ENCODE measurements at regions not wholly inside any gene's neighbourhood (a gene's known extent, or its start where the extent isn't known, plus 50 kb on each side); places are given as distances from the start of the nearest gene placed in this dataset.

- Histone ChIP-seq H3K27me3 (ENCODE audit: control insufficient read depth, insufficient read depth, low read length) (no peaks in the 10 kb centered on the region), H3K4me3 (ENCODE audit: low read length) (no peak overlapping the region), H3K27ac (ENCODE audit: low read depth, low read length) (no peak overlapping the region), H3K9ac (ENCODE audit: low read length) (no peak overlapping the region), H3K4me1 (ENCODE audit: control insufficient read depth, insufficient read depth, low read length) (no peaks in the 10 kb centered on the region), H3K36me3 (ENCODE audit: control insufficient read depth, insufficient read depth, low read length) (no peaks in the 10 kb centered on the region)
Observed at GRCh38 chrX:14476205-14476604, 53.1 kb upstream of the GLRA2 start.

DNA sequence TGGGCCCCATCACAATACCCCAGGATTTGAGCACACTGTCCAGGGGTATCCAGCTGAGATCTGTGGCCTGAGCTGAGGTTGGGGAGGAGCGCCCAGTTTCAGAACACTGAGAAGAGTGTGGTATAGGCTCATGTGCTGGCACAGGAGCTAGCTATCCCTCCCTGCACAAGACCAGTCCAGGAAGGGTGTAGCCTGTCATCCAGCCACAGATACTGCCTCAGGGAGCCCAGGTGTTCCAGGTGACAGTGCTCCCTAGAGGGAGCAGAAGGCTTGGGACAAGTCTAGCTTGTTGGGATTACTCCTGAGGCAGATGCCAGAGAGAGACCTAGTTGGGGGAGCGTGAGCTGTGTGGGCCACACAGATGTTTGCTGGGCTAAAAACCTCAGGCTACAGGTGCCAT lies 79.6 kb upstream of the GLRA2 start:
- Histone ChIP-seq H3K27ac (ENCODE audit: low read depth, low read length) (no peak overlapping the region), H3K4me3 (ENCODE audit: low read length) (no peak overlapping the region), H3K27me3 (ENCODE audit: control insufficient read depth, insufficient read depth, low read length) (no peaks in the 10 kb centered on the region), H3K4me1 (ENCODE audit: control insufficient read depth, insufficient read depth, low read length) (no peaks in the 10 kb centered on the region), H3K36me3 (ENCODE audit: control insufficient read depth, insufficient read depth, low read length) (no peaks in the 10 kb centered on the region), H3K9ac (ENCODE audit: low read length) (no peak overlapping the region)

GRCh38 chrX:14448406-14448805 lies 80.9 kb upstream of the GLRA2 start:
- H3K4me3 ChIP-seq (ENCODE audit: low read length): no peak overlapping the region
- no peaks in the 10 kb centered on the region for H3K36me3 ChIP-seq (ENCODE audit: control insufficient read depth, insufficient read depth, low read length)
- no peak overlapping the region for H3K9ac ChIP-seq (ENCODE audit: low read length)
- H3K27ac ChIP-seq (ENCODE audit: low read depth, low read length): no peak overlapping the region
- no peaks in the 10 kb centered on the region for H3K4me1 ChIP-seq (ENCODE audit: control insufficient read depth, insufficient read depth, low read length)
- H3K27me3 ChIP-seq (ENCODE audit: control insufficient read depth, insufficient read depth, low read length): no peaks in the 10 kb centered on the region

GRCh38 chrX:14440106-14440505 lies 89.2 kb upstream of the GLRA2 start:
- H3K4me3 ChIP-seq (ENCODE audit: low read length): no peak overlapping the region
- no peak overlapping the region for H3K9ac ChIP-seq (ENCODE audit: low read length)
- H3K27ac ChIP-seq (ENCODE audit: low read depth, low read length): no peak overlapping the region
- no peaks in the 10 kb centered on the region for H3K4me1 ChIP-seq (ENCODE audit: control insufficient read depth, insufficient read depth, low read length)
- H3K36me3 ChIP-seq (ENCODE audit: control insufficient read depth, insufficient read depth, low read length): no peaks in the 10 kb centered on the region
- H3K27me3 ChIP-seq (ENCODE audit: control insufficient read depth, insufficient read depth, low read length): no peaks in the 10 kb centered on the region

DNA sequence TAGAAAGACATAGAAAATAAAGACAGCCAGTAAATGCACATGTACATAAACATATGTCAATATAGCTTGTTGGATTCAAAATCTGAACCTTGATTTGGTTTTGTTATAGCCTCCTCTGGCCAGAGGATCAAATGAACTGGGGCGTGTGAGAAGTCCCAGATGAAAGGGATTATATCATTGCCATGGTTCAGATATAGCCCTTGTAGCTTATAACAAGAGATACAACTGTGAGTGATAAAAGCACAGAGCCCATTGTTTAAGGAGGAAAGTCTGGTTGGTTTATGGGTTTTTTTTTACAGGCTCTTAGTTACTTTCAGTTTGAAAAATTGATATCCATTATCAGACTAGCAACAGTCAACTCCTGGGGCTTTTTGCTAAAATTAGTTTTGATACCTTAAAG lies 101.7 kb upstream of the GLRA2 start:
- no peak overlapping the region for H3K4me3 ChIP-seq (ENCODE audit: low read length)
- H3K4me1 ChIP-seq (ENCODE audit: control insufficient read depth, insufficient read depth, low read length): no peaks in the 10 kb centered on the region
- H3K9ac ChIP-seq (ENCODE audit: low read length): no peak overlapping the region
- no peaks in the 10 kb centered on the region for H3K27me3 ChIP-seq (ENCODE audit: control insufficient read depth, insufficient read depth, low read length)
- H3K36me3 ChIP-seq (ENCODE audit: control insufficient read depth, insufficient read depth, low read length): no peaks in the 10 kb centered on the region
- no peak overlapping the region for H3K27ac ChIP-seq (ENCODE audit: low read depth, low read length)

DNA sequence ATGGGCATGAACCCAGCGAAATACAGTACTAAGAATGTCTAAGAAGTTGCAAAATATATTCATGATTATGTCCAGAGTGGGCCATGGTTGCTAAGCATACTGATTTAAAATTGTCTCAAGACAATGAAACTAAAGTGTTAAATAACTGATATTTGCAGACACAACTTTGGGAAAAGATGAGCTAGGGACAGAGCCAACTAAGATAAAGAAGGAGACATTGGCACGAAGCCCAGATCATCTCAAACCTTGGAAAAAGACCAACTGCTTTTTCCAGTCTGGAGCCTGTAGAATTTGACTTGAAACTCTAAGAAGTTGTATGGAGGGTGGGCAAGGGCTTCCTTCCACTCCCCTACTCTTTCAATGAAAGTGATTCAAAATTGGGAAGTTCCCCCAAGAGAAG lies 108.5 kb upstream of the GLRA2 start:
- Histone ChIP-seq H3K9ac (ENCODE audit: low read length) (no peak overlapping the region), H3K27me3 (ENCODE audit: control insufficient read depth, insufficient read depth, low read length) (no peaks in the 10 kb centered on the region), H3K4me1 (ENCODE audit: control insufficient read depth, insufficient read depth, low read length) (no peaks in the 10 kb centered on the region), H3K4me3 (ENCODE audit: low read length) (no peak overlapping the region), H3K27ac (ENCODE audit: low read depth, low read length) (no peak overlapping the region), H3K36me3 (ENCODE audit: control insufficient read depth, insufficient read depth, low read length) (no peaks in the 10 kb centered on the region)

DNA sequence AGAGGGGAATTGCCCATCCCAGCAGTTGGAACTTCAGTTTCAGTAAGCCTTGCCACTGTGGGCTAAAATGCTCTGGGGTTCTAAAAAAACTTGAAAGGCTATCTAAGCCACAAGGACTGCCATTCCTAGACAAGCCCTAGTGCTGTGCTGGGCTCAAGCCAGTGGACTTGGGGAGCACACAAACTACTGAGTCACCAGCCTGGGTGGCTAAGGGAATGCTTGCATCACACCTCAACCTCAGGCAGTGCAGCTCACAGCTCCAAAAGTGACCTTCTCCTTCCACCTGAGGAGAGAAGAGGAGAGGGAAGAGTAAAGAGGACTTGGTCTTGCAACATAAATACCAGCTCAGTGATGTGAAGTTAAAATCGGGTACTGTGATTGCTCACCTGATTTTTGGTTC lies 116.7 kb upstream of the GLRA2 start:
- Histone ChIP-seq H3K27ac (ENCODE audit: low read depth, low read length) (no peak overlapping the region), H3K36me3 (ENCODE audit: control insufficient read depth, insufficient read depth, low read length) (no peaks in the 10 kb centered on the region), H3K4me1 (ENCODE audit: control insufficient read depth, insufficient read depth, low read length) (no peaks in the 10 kb centered on the region), H3K4me3 (ENCODE audit: low read length) (no peak overlapping the region), H3K27me3 (ENCODE audit: control insufficient read depth, insufficient read depth, low read length) (no peaks in the 10 kb centered on the region), H3K9ac (ENCODE audit: low read length) (no peak overlapping the region)

- Histone ChIP-seq H3K4me1 (ENCODE audit: control insufficient read depth, insufficient read depth, low read length) (no peaks in the 10 kb centered on the region), H3K27ac (ENCODE audit: low read depth, low read length) (no peak overlapping the region), H3K9ac (ENCODE audit: low read length) (no peak overlapping the region), H3K4me3 (ENCODE audit: low read length) (no peak overlapping the region), H3K27me3 (ENCODE audit: control insufficient read depth, insufficient read depth, low read length) (no peaks in the 10 kb centered on the region), H3K36me3 (ENCODE audit: control insufficient read depth, insufficient read depth, low read length) (no peaks in the 10 kb centered on the region)
Observed at GRCh38 chrX:14411326-14411725, 118.0 kb upstream of the GLRA2 start.

DNA sequence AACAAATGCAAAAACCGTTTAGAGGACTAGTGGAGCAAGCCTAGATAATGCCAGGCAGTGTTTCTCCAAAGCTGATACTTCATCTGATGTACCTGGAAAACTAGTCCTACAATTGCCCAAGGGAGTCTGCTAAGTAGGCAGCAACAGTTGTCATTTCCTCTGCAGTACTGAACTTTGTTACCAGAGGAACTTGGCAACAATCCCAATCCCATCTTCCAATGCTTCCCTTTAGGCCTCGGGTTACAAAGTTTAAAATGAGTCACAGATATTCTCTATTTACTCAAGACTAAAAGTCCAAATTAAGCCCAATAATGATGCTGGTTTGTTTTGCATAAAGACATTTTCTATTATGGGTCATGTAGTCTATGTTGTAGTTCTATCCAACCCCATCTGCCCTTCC lies 120.0 kb upstream of the GLRA2 start:
- Histone ChIP-seq H3K36me3 (ENCODE audit: control insufficient read depth, insufficient read depth, low read length) (no peaks in the 10 kb centered on the region), H3K4me3 (ENCODE audit: low read length) (no peak overlapping the region), H3K27ac (ENCODE audit: low read depth, low read length) (no peak overlapping the region), H3K27me3 (ENCODE audit: control insufficient read depth, insufficient read depth, low read length) (no peaks in the 10 kb centered on the region), H3K4me1 (ENCODE audit: control insufficient read depth, insufficient read depth, low read length) (no peaks in the 10 kb centered on the region), H3K9ac (ENCODE audit: low read length) (no peak overlapping the region)

GRCh38 chrX:14406225-14406624 lies 123.1 kb upstream of the GLRA2 start:
- H3K4me3 ChIP-seq (ENCODE audit: low read length): no peak overlapping the region
- no peaks in the 10 kb centered on the region for H3K27me3 ChIP-seq (ENCODE audit: control insufficient read depth, insufficient read depth, low read length)
- no peaks in the 10 kb centered on the region for H3K4me1 ChIP-seq (ENCODE audit: control insufficient read depth, insufficient read depth, low read length)
- H3K36me3 ChIP-seq (ENCODE audit: control insufficient read depth, insufficient read depth, low read length): no peaks in the 10 kb centered on the region
- no peak overlapping the region for H3K9ac ChIP-seq (ENCODE audit: low read length)
- no peak overlapping the region for H3K27ac ChIP-seq (ENCODE audit: low read depth, low read length)

- Histone ChIP-seq H3K4me1 (ENCODE audit: control insufficient read depth, insufficient read depth, low read length) (no peaks in the 10 kb centered on the region), H3K36me3 (ENCODE audit: control insufficient read depth, insufficient read depth, low read length) (no peaks in the 10 kb centered on the region), H3K4me3 (ENCODE audit: low read length) (no peak overlapping the region)
Observed at GRCh38 chrX:14398725-14399124, 130.6 kb upstream of the GLRA2 start.

DNA sequence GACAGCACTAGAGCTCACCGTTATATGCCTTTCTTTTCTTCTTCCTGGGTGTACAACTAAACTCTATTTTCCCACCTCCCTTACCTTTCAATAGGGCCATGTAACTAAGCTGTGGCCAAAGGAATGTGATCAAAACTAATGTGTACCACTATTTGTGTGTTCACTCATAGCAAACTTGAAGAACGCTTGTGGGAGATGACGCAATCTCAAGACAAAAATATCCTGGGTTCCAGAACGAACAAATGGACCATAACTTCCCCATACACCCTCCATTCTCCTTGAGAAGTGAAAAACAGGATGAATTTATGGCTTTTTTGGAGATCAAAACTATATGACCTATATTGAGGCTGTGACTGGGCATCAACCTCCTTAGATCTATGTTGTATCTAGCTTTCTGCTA lies 139.7 kb upstream of the GLRA2 start:
- H3K4me3 ChIP-seq (ENCODE audit: low read length): no peak overlapping the region
- H3K4me1 ChIP-seq (ENCODE audit: control insufficient read depth, insufficient read depth, low read length): no peaks in the 10 kb centered on the region
- H3K36me3 ChIP-seq (ENCODE audit: control insufficient read depth, insufficient read depth, low read length): no peaks in the 10 kb centered on the region
- no peak overlapping the region for H3K9ac ChIP-seq (ENCODE audit: low read length)
- no peak overlapping the region for H3K27ac ChIP-seq (ENCODE audit: low read depth, low read length)
- no peaks in the 10 kb centered on the region for H3K27me3 ChIP-seq (ENCODE audit: control insufficient read depth, insufficient read depth, low read length)

More at GRCh38 chrX:14398725-14399124, 130.6 kb upstream of the GLRA2 start:
- H3K27ac ChIP-seq (ENCODE audit: low read depth, low read length): no peak overlapping the region
- H3K9ac ChIP-seq (ENCODE audit: low read length): no peak overlapping the region
- H3K27me3 ChIP-seq (ENCODE audit: control insufficient read depth, insufficient read depth, low read length): no peaks in the 10 kb centered on the region

- Histone ChIP-seq H3K36me3 (ENCODE audit: control insufficient read depth, insufficient read depth, low read length) (no peaks in the 10 kb centered on the region), H3K27ac (ENCODE audit: low read depth, low read length) (no peak overlapping the region), H3K4me1 (ENCODE audit: control insufficient read depth, insufficient read depth, low read length) (no peaks in the 10 kb centered on the region), H3K4me3 (ENCODE audit: low read length) (no peak overlapping the region), H3K9ac (ENCODE audit: low read length) (no peak overlapping the region), H3K27me3 (ENCODE audit: control insufficient read depth, insufficient read depth, low read length) (no peaks in the 10 kb centered on the region)
Observed at GRCh38 chrX:14386981-14387380, 142.4 kb upstream of the GLRA2 start.

GRCh38 chrX:14380044-14380443 lies 149.3 kb upstream of the GLRA2 start:
- no peaks in the 10 kb centered on the region for H3K27me3 ChIP-seq (ENCODE audit: control insufficient read depth, insufficient read depth, low read length)
- H3K36me3 ChIP-seq (ENCODE audit: control insufficient read depth, insufficient read depth, low read length): no peaks in the 10 kb centered on the region
- no peak overlapping the region for H3K27ac ChIP-seq (ENCODE audit: low read depth, low read length)
- H3K9ac ChIP-seq (ENCODE audit: low read length): no peak overlapping the region
- H3K4me3 ChIP-seq (ENCODE audit: low read length): no peak overlapping the region
- H3K4me1 ChIP-seq (ENCODE audit: control insufficient read depth, insufficient read depth, low read length): no peaks in the 10 kb centered on the region
